H1 (cell line): ENCODE measurements at regions not wholly inside any gene's neighbourhood (a gene's known extent, or its start where the extent isn't known, plus 50 kb on each side); places are given as distances from the start of the nearest gene placed in this dataset.

Source experiments
- CTBP2 ChIP-seq: IDR thresholded peaks from 2 replicates; pipeline ENCODE4 v1.7.0; 2011; ENCODE audit warnings: borderline replicate concordance, mild to moderate bottlenecking, moderate library complexity, mixed read lengths, low read length; ENCODE audit not compliant: insufficient read depth, insufficient read length
- PHF8 ChIP-seq: fragments of 200-600 bp; sonication (generic); conservative IDR thresholded peaks from 2 replicates; pipeline ENCODE4 v1.7.1; 2012; ENCODE audit warnings: low read depth, mild to moderate bottlenecking, inconsistent platforms, low read length, moderate library complexity
- TF ChIP-seq, protein P1 (sequence below): fragments of 300-600 bp; sonication (generic); IDR thresholded peaks from 2 replicates; pipeline ENCODE4 v1.7.1; 2012; ENCODE audit warnings: low read length, moderate library complexity, mild to moderate bottlenecking, inconsistent platforms; ENCODE audit not compliant: insufficient replicate concordance
- TF ChIP-seq, protein P2 (sequence below), 3 experiments: IDR thresholded peaks; 1 replicate in 2 of 3; 2 replicates in 1 of 3; pipeline versions ENCODE4 v1.5.1 to v1.6.1; 2011; ENCODE audit warnings: low read length in 3 of 3, mild to moderate bottlenecking in 3 of 3, inconsistent platforms in 2 of 3, low read depth in 1 of 3, moderate library complexity in 1 of 3; ENCODE audit not compliant: insufficient read depth in 1 of 3; ENCODE audit errors: control extremely low read depth in 1 of 3

DNA sequence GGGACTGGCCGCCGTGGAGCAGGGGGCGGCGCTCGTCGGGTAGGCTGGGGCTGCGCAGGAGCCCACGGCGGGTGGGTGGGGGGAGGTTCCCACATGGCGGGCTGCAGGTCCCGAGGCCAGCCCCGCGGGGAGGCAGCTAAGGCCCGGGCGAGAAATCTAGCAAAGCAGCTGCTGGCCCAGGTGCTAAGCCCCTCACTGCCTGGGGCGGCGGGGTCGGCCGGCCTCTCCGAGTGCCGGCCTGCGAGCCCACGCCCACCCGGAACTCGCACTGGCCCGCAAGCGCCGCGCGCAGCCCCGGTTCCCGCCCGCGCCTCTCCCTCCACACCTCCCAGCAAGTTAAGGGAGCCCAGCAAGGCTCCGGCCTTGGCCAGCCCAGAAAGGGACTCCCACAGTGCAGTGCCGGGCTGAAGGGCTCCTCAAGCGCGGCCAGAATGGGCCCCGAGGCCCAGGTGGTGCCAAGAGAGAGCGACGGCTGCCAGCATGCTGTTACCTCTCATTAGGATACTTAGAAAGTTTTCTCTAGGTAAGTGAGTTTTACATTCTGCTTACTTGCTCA is 1463.5 kb upstream of the MIR17HG start (continued):
- TF ChIP-seq, protein P1, sequence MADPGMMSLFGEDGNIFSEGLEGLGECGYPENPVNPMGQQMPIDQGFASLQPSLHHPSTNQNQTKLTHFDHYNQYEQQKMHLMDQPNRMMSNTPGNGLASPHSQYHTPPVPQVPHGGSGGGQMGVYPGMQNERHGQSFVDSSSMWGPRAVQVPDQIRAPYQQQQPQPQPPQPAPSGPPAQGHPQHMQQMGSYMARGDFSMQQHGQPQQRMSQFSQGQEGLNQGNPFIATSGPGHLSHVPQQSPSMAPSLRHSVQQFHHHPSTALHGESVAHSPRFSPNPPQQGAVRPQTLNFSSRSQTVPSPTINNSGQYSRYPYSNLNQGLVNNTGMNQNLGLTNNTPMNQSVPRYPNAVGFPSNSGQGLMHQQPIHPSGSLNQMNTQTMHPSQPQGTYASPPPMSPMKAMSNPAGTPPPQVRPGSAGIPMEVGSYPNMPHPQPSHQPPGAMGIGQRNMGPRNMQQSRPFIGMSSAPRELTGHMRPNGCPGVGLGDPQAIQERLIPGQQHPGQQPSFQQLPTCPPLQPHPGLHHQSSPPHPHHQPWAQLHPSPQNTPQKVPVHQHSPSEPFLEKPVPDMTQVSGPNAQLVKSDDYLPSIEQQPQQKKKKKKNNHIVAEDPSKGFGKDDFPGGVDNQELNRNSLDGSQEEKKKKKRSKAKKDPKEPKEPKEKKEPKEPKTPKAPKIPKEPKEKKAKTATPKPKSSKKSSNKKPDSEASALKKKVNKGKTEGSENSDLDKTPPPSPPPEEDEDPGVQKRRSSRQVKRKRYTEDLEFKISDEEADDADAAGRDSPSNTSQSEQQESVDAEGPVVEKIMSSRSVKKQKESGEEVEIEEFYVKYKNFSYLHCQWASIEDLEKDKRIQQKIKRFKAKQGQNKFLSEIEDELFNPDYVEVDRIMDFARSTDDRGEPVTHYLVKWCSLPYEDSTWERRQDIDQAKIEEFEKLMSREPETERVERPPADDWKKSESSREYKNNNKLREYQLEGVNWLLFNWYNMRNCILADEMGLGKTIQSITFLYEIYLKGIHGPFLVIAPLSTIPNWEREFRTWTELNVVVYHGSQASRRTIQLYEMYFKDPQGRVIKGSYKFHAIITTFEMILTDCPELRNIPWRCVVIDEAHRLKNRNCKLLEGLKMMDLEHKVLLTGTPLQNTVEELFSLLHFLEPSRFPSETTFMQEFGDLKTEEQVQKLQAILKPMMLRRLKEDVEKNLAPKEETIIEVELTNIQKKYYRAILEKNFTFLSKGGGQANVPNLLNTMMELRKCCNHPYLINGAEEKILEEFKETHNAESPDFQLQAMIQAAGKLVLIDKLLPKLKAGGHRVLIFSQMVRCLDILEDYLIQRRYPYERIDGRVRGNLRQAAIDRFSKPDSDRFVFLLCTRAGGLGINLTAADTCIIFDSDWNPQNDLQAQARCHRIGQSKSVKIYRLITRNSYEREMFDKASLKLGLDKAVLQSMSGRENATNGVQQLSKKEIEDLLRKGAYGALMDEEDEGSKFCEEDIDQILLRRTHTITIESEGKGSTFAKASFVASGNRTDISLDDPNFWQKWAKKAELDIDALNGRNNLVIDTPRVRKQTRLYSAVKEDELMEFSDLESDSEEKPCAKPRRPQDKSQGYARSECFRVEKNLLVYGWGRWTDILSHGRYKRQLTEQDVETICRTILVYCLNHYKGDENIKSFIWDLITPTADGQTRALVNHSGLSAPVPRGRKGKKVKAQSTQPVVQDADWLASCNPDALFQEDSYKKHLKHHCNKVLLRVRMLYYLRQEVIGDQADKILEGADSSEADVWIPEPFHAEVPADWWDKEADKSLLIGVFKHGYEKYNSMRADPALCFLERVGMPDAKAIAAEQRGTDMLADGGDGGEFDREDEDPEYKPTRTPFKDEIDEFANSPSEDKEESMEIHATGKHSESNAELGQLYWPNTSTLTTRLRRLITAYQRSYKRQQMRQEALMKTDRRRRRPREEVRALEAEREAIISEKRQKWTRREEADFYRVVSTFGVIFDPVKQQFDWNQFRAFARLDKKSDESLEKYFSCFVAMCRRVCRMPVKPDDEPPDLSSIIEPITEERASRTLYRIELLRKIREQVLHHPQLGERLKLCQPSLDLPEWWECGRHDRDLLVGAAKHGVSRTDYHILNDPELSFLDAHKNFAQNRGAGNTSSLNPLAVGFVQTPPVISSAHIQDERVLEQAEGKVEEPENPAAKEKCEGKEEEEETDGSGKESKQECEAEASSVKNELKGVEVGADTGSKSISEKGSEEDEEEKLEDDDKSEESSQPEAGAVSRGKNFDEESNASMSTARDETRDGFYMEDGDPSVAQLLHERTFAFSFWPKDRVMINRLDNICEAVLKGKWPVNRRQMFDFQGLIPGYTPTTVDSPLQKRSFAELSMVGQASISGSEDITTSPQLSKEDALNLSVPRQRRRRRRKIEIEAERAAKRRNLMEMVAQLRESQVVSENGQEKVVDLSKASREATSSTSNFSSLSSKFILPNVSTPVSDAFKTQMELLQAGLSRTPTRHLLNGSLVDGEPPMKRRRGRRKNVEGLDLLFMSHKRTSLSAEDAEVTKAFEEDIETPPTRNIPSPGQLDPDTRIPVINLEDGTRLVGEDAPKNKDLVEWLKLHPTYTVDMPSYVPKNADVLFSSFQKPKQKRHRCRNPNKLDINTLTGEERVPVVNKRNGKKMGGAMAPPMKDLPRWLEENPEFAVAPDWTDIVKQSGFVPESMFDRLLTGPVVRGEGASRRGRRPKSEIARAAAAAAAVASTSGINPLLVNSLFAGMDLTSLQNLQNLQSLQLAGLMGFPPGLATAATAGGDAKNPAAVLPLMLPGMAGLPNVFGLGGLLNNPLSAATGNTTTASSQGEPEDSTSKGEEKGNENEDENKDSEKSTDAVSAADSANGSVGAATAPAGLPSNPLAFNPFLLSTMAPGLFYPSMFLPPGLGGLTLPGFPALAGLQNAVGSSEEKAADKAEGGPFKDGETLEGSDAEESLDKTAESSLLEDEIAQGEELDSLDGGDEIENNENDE = no peak
- TF ChIP-seq PHF8 = no peak
- TF ChIP-seq CTBP2 = no peak
- TF ChIP-seq, protein P2, sequence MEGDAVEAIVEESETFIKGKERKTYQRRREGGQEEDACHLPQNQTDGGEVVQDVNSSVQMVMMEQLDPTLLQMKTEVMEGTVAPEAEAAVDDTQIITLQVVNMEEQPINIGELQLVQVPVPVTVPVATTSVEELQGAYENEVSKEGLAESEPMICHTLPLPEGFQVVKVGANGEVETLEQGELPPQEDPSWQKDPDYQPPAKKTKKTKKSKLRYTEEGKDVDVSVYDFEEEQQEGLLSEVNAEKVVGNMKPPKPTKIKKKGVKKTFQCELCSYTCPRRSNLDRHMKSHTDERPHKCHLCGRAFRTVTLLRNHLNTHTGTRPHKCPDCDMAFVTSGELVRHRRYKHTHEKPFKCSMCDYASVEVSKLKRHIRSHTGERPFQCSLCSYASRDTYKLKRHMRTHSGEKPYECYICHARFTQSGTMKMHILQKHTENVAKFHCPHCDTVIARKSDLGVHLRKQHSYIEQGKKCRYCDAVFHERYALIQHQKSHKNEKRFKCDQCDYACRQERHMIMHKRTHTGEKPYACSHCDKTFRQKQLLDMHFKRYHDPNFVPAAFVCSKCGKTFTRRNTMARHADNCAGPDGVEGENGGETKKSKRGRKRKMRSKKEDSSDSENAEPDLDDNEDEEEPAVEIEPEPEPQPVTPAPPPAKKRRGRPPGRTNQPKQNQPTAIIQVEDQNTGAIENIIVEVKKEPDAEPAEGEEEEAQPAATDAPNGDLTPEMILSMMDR (IDR thresholded peaks at IDR 0.05; ENCODE audit: control extremely low read depth in 1 of 3, insufficient read depth in 1 of 3, low read depth in 1 of 3, low read length in 3 of 3) = no peak
